ENCODE measurements at regions not wholly inside any gene's neighbourhood (a gene's known extent, or its start where the extent isn't known, plus 50 kb on each side); places are given as distances from the start of the nearest gene placed in this dataset.

DNA sequence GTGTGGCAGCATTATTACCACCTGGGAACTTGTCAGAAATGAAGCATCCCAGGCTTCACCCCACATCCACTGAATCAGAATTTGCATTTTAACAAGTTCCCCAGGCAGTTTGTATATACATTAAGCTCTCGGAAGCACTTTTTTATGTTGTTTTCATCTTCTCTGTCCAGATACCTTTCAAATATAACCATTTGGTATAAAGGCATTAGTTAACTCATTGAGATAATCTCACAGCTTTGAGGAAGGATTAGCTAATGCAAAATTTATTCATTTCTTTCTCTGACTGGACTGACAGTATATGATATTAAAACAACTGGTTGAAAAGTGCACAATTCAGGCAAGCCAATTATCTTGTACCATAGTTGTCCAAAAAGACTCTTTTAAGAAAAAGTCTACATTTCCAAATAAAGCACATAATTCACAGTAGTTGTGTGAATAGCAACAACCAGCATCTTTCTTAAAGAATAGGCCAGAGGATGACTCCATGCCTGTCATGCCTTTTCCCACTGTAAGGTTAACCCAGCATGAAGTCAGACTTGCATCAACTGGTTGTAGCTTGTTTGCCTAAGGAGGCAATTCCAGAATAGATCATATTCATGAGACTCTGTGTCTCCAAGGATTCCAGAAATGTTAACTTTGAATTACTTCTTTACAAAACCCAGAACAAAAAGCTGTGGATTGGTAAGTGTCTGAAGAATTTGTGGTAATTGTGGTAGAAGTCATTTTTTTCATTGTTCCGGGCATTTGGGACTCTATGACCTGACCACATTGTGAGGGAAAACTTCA is 254.3 kb upstream of the SESN3 start:
- no peaks in the 10 kb centered on the region for H3K9me3 ChIP-seq
- DNase-seq (no peak), ATAC-seq (no peak)
- TF ChIP-seq, protein P1, sequence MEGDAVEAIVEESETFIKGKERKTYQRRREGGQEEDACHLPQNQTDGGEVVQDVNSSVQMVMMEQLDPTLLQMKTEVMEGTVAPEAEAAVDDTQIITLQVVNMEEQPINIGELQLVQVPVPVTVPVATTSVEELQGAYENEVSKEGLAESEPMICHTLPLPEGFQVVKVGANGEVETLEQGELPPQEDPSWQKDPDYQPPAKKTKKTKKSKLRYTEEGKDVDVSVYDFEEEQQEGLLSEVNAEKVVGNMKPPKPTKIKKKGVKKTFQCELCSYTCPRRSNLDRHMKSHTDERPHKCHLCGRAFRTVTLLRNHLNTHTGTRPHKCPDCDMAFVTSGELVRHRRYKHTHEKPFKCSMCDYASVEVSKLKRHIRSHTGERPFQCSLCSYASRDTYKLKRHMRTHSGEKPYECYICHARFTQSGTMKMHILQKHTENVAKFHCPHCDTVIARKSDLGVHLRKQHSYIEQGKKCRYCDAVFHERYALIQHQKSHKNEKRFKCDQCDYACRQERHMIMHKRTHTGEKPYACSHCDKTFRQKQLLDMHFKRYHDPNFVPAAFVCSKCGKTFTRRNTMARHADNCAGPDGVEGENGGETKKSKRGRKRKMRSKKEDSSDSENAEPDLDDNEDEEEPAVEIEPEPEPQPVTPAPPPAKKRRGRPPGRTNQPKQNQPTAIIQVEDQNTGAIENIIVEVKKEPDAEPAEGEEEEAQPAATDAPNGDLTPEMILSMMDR (IDR thresholded peaks at IDR 0.05): no peak
- H3K27ac ChIP-seq: no peak overlapping the region
- H3K27me3 ChIP-seq: no peaks in the 10 kb centered on the region
- no peaks in the 10 kb centered on the region for H3K36me3 ChIP-seq
- no peak overlapping the region for H3K4me3 ChIP-seq
- H3K4me1 ChIP-seq: no peaks in the 10 kb centered on the region
- intact Hi-C loops (cut with DNase I): no loop called here

DNA sequence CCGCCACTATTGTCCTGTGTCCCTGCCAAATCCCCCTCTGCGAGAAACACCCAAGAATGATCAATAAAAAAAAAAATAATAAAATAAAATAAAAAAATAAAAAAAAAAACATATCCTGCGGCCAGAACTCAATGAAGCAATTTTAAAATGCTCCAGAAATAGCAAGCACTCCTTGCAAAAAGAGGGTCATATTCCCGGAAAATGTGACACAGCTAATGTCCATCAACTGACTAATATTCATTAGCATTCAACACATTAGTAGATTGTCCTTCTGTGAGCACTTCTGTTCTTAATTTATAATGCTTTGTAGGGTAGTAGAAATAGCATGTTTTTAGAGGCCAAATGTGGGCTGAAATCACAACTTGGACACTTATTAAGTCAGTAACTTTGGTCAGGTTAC is 252.3 kb upstream of the SESN3 start:
- intact Hi-C loops (cut with DNase I): no loop called here
- DNase-seq (no peak), ATAC-seq (no peak)
- H3K27me3 ChIP-seq: no peaks in the 10 kb centered on the region
- TF ChIP-seq, protein P1 (IDR thresholded peaks at IDR 0.05): no peak
- no peaks in the 10 kb centered on the region for H3K36me3 ChIP-seq
- H3K27ac ChIP-seq: no peak overlapping the region
- H3K4me3 ChIP-seq: no peak overlapping the region
- H3K4me1 ChIP-seq: no peaks in the 10 kb centered on the region
- no peaks in the 10 kb centered on the region for H3K9me3 ChIP-seq

DNA sequence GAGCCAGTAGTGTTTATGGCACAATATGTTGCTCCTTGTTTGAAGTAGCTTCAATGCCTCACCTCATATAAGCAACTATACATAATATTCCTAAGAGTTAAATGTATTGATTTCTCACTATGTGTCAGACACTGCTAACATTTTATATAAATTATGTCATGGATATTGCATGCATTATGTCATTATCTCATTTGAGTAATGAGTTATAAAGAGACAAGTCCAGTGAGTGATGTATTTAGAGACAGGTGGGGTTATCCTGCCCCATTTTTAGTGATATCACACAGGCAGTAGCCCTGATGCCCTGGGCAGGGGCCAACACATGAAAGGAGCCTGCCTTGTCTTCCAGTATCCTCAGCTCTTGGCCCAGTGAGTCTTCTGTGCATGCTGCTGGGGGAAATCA is 247.0 kb upstream of the SESN3 start:
- Histone ChIP-seq H3K27me3 (no peaks in the 10 kb centered on the region), H3K4me1 (no peaks in the 10 kb centered on the region), H3K9me3 (no peaks in the 10 kb centered on the region), H3K4me3 (no peak overlapping the region), H3K36me3 (no peaks in the 10 kb centered on the region), H3K27ac (no peak overlapping the region)
- no peak for ATAC-seq
- no peak for DNase-seq
- intact Hi-C loops (cut with DNase I): no loop called here
- TF ChIP-seq, protein P1 (IDR thresholded peaks at IDR 0.05): no peak

DNA sequence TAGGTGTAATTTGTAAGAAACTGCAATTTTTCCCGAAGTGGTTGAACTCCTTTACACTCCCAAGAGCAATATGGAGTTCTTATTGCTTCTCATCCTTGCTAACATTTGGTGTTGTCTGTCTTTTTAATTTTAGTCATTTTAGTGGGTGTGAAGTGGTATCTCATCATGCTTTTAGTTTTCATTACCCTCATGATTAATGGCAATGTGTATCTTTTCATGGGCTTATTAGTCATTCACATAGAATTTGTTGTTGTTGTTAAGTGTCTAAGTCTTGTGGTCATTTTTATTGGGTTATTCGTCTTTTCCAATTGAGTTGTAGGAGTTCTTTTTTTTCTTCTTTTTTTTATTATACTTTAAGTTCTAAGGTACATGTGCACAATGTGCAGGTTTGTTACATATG is 238.3 kb upstream of the SESN3 start:
- H3K4me3 ChIP-seq: no peak overlapping the region
- ATAC-seq (no peak), DNase-seq (no peak)
- TF ChIP-seq, protein P1 (IDR thresholded peaks at IDR 0.05): no peak
- intact Hi-C loops (cut with DNase I): no loop called here
- H3K4me1 ChIP-seq: no peaks in the 10 kb centered on the region
- no peaks in the 10 kb centered on the region for H3K9me3 ChIP-seq
- H3K36me3 ChIP-seq: no peaks in the 10 kb centered on the region
- H3K27ac ChIP-seq: no peak overlapping the region
- no peaks in the 10 kb centered on the region for H3K27me3 ChIP-seq

DNA sequence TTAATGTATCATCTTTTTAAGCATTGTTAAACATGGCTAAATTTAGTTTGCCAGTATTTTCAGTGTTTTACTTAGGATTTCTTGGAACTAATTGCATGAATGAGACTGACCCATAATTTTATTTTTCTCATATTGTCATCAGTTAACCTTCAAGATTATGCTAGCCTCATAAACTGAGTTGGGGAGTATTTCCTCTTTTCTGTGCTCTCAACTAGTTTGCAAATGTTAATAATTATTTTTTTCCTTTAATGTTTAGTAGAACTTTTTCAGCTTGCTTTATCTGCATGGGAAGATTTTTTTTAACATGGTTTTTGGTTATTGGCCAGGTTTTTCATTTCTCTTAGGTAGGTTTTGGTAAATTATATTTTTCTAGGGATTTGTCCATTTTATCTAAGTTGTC is 235.4 kb upstream of the SESN3 start:
- intact Hi-C loops (cut with DNase I): no loop called here
- DNase-seq (no peak), ATAC-seq (no peak)

More for the DNA sequence above, 235.4 kb upstream of the SESN3 start:
- Histone ChIP-seq H3K9me3 (no peaks in the 10 kb centered on the region), H3K36me3 (no peaks in the 10 kb centered on the region), H3K4me3 (no peak overlapping the region), H3K27ac (no peak overlapping the region), H3K27me3 (no peaks in the 10 kb centered on the region), H3K4me1 (no peaks in the 10 kb centered on the region)
- TF ChIP-seq, protein P1 (IDR thresholded peaks at IDR 0.05): no peak

Data from upper lobe of right lung (tissue), 1 donor.